GM21528 (cell line): ENCODE measurements at regions not wholly inside any gene's neighbourhood (a gene's known extent, or its start where the extent isn't known, plus 50 kb on each side); places are given as distances from the start of the nearest gene placed in this dataset.

Experiments used
- ATAC-seq: cut with Tn5 transposase; IDR thresholded peaks from one replicate; pipeline ENCODE4 v1.9.1; 2021; ENCODE audit warnings: mild to moderate bottlenecking, moderate library complexity; ENCODE audit not compliant: unreplicated experiment, low FRiP score

- ATAC-seq, result no peak
These were observed 52.5 kb upstream of the CAMK1G start for GRCh38 chr1:209531006-209531405.

GRCh38 chr1:209531549-209531948, 52.0 kb upstream of the CAMK1G start:
- no peak for ATAC-seq
